Hindlimb muscle (tissue), 1 donor: ENCODE measurements at regions not wholly inside any gene's neighbourhood (a gene's known extent, or its start where the extent isn't known, plus 50 kb on each side); places are given as distances from the start of the nearest gene placed in this dataset.
"Not testable (repeated sequence)": the region's sequence is repeated elsewhere in the genome, so short reads cannot be mapped to it uniquely, and the experiment has no call there.

Source experiments
- DNase-seq: peaks from one replicate; pipeline ENCODE4 v3.0.0-alpha.2; 2013

DNA sequence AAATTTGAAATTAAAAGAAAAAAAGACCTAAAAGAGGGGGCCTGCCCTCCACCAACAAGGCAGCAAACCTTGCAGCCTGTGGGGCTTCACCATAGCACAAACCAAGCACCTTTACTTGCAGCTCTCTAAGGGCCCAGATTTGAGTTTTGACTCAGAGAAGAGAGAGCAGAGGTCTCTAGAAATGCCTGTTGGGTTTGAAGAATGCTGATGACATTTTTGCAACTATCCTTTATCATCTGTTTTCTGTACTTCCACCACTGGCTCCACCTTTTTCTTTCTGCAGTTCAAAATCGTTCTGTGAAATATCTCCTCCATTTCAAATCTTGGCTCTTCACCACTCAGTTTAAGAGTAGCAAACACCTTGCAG lies 83.8 kb upstream of the HMGA2 start:
- DNase-seq, result no peak

DNA sequence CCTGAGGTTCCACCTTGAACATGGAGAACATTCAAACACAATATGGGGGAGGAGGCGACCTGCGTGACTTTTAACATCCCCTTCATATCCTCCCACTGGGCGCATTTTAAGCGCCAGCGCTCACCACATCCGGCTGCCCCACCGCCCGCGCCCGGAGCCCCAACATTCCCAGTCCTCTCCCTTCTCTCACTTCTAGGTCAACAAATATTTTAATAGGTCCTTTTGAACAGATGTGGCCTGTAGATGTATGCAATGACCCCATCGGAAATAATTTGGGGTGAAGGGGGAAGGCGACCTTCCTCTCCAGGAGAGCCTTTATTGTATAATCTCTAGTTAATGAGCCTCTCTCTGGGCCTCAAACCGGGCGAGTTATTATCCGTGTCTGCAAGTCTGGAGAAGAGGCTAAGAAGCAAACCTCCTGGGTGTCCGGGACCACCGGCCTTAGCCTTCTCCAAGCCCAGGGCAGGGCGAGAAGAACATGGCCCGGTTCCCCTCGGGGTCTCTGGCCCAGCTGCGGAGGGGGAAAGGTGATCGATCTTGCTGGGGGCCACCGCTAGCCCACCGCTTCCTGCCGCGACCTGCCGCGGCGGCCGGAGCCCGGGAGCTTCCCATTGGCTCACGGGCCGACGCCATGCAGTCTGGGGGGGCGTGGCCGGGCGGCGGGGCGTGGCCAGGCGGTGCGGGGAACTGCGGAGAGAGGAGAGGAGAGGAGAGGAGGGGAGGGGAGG lies 83.2 kb upstream of the HMGA2 start:
- peak; percentile 83 for DNase-seq

DNA sequence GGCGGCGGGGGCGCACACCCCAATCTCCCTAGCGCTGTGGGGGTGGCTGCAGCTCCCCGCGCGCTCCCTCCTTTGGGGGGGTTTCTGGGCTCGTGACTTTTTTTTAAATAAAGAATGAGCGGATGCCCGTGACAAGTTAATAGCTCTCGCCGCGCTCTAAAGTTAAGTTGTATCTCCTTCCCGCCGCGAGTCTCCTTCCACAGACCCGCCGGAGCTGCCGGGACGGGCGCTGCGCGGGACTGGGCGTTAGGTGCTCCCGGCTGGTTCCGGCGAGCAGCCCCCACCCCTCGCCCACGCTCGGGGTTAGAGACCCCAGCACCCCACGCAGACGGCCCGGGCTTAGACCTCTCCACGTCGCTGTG lies 82.6 kb upstream of the HMGA2 start:
- DNase-seq, result peak; percentile 32

DNA sequence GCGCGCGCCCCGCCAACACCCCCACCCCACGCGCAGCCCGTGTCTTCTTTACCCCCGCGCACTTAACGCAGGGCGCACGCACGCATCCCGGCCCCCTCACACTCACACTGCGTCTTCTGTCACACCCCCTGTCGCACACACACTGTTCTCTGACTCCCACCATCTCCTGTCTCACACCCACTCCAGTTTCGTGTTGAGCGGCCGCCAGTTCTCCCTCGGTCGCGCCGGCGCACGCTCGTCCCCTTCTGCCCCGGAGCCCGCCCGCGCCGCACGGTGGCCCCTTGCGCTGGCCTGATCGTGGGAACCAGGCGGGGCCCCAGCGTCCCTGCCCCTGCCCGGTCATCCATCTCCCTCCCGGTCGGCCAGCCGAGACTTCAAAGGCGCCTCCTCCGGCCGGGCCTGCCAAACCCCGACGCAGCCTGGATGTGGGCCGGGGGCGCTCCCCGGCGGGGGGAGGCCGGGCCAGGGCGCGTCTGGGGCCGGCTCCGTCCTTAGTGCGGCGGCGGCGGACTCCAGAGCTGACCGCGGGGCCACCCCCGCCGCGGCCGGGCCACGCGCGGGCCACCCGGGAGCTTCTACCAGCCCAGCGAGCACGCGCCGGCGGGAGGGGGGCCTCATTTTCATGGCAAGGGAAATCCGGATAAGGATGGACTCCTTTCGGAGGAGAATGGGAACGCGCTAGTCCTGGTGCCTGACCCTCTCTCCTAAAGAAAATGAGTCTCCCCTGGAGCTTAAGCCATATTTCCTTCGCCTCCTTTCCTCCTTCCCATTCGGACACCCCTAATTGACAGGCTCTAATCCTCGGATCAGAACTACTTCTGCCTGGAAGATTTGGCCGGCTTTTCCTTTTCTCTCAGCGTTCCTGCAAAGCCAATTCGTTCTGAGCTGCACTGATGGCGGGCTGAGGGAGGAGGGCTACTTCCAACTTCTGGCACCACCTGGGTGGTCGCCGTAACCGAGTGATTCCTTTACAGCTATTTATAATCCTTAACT lies 82.0 kb upstream of the HMGA2 start:
- DNase-seq, result peak; percentile 57

DNA sequence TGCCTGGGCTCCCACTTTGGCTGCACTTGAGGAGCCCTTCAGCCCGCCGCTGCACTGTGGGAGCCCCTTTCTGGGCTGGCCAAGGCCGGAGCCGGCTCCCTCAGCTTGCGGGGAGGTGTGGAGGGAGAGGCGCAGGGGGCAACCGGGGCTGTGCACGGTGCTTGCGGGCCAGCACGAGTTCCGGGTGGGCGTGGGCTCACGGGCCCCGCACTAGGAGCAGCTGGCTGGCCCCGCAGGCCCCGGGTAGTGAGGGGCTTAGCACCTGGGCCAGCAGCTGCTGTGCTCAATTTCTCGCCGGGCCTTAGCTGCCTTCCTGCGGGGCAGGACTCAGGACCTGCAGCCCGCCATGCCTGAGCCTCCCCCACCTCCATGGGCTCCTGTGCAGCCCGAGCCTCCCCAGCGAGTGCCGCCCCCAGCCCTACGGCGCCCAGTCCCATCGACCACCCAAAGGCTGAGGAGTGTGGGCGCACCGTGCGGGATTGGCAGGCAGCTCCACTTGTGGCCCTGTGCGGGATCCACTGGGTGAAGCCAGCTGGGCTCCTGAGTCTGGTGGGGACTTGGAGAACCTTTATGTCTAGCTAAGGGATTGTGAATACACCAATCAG lies 79.9 kb upstream of the HMGA2 start:
- DNase-seq, result not testable (repeated sequence)

DNA sequence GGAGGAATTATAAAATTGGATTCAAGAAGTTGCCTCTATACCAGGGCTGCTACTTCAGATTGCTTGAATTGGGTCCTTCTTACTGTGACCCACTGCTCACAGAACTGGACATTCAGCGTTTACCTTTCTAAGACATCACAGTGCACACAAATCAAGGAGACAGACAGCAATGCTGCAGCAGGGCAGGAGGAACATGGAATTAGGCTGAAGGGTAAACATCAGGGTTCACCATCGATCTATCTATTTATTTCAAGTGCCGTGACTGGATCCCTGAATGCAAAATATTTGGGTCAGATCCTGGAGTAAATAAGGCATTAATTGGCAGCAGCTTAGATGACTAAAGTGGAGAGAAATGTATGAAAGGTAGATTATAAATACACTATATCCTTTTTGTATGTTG lies 76.9 kb upstream of the HMGA2 start:
- no peak for DNase-seq

DNA sequence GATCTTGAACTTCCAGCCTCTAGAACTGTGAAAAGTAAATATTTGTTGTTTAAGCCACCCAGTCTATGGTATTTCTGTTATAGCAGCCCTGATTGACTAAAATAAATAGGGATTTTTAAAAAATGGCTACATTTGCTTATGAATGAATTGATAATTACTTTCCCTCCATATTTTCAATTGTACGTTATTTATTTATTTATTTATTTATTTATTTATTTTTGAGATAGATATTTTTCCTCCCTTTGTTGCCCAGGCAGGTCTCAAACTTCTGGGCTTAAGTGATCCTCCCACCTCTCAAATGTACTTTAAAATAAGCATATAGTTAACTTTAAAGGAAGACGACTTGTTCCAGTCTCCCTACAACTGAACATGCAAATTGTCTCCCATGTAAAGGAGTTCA lies 76.0 kb upstream of the HMGA2 start:
- DNase-seq, result no peak

DNA sequence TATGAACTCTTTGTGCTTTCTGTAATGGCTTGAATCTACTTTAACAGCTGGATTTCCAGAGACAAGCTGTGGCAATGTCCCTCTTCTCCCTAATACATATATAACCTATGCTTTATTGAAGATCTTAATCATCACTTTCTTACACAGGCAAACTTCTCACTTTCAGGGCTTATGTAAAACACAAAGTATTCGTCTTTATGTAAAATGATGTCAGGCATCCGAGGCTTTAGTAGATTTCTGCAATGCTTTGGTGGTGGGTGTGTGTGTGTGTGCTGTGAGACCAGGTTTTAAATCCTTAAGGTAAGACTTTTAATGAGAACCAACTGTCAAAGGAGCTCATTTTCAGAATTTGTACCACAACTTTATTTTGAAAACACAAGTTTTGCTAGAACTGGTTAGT lies 70.0 kb upstream of the HMGA2 start:
- DNase-seq, result no peak

DNA sequence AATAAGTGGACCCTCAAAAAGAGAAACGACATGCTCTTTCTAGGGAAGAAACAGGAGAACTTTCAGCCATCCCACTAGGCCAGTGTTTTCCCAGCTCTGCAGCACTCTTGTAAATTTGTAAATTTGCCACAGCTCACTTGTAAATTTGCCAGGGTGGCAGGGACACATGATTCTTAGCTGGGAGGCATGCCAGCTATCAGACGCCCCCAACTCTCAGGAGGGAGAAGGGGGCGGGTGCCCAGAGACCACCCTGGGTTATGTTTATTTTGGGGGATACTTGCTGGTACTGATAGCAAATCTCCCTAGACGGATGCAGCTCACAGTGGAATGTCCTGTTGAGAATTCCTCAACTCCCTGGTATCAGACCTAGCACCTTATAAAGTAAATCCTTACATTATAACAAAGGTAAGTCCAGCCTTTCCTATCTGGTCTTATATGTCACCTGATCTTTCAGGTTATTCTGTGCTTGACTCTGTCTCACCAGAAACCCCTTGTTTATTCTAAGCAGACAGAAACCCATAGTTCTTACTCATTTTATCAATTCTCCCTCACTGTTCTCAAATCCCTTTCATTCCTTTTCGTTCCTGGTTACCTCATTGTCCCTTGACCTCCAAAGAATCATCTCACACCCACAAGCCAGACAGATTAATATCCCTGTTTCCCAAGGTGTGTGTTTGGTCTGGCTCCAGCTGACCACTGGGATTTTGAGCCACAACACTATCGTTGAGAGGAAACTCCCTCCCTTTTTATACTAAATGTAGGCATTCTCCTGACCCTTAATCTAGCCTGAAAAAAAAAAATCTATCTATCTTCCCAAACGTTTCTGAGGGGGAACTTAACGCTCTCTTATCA lies 69.3 kb upstream of the HMGA2 start:
- no peak for DNase-seq

DNA sequence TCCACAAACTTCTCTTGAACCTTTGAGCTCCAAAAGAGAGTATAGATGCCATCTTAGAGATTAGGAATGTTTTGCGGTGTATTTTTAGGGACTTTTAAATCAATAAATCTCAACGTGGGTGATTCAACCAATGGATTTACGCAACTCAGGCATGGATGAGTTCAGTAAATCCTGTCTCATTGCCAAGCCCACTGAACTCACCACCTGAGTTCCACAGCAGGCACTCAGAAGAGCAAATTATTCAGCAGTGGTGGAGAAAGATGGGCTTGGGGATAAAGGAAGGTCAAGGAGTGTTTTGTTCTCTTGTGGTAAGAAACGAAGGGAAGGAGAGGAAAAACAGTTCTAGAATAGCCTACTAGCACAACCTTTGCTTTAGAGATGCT lies 68.7 kb upstream of the HMGA2 start:
- no peak for DNase-seq

DNA sequence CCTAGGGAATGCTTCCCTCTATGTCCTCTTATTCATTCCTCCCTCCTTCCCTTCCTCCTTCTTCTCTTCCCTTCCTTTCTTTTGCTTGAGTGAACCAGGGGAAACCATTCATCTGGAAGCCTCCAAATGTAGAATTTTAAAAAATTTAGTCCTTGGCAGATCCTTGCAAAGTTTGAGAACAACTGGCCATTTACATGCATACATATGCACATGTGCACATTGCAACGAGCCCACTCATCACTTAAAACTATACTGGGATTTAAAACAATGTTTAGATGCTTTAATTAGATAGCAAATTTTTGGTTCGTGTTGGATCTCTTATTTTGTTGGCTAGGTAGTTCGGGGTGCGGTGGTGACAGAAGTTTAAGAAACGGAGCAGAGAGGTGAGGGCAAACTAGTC lies 68.0 kb upstream of the HMGA2 start:
- DNase-seq, result no peak

DNA sequence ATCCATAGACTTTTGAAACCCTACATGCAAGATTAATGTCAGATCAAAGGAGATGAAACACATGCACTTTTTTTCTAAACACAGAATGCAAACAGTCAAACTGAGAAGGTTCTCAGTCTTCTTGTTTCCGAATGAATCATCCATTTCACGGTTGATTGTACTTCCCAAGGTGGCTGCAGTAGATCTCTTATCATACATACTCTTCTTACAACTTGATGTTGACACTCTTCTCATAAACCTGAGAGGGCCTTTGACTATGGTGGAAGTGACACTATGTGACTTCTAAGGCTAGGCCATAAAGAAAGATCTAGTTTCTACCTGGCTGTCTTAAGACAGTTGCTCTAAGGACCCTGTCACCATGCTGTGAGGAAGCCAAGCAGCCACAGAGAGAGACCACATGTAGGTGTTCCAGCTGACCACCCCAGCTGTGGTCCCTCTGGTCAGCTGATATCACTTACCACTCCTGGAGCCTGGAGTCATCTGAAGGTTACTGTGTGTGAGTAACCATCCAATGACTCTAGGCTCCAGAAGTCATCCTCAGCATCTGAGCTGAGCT lies 67.2 kb upstream of the HMGA2 start:
- DNase-seq, result no peak

DNA sequence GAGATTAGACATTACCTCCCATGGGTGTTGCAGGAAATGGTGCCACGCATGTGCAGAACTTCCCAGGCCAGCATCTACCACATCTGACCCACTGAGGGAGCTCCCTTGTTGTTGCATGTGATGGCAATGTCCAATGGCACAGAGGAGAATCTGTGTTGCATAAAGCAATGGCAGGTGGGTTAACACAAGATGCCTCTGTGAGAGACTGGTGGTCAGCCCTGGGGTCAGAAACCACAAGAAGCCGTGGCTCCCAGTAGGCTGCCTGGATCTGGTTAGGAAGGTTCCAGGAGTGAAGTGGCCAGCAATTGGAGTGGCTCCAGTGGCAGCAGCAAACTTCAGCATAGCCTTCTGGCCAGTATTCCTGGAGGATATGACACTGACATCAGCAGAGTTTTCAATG lies 65.9 kb upstream of the HMGA2 start:
- DNase-seq, result no peak

DNA sequence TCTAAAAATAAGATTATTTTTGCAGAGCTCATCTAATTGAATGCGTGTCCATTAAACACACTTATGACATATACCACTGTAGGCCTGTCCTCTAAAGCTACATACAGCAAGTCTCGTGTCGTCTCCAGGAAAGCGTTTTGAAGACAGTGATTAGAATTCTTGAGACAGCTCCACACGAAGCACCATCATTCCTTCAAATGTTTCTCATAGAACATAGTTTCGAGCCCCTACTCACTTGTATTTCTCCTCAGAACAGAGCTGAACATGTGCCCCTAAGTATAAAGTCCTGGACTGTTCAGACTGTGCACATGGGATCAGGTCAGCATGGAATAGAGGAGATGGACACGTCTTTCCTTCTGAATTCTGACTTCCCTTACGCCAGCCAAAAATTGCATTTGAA lies 64.5 kb upstream of the HMGA2 start:
- DNase-seq, result no peak

DNA sequence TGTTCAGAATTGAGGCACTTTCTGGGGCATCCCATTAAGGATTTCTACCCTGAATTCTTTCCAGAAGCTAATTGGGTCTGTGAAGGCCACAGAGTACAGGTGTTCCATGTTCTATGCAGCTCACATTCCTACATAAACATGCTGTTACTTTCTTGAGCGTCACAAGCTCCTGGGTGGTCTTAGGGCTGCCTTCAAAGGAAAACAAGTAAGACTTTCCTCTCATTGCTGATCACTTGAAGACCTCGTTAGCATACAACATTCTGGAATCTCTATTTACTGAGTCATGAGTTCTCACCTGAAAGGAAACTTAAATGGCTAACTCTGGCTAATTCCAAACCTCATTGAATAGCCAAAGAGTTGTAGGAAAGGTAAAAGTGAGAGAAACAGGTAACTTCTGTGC lies 63.0 kb upstream of the HMGA2 start:
- no peak for DNase-seq

DNA sequence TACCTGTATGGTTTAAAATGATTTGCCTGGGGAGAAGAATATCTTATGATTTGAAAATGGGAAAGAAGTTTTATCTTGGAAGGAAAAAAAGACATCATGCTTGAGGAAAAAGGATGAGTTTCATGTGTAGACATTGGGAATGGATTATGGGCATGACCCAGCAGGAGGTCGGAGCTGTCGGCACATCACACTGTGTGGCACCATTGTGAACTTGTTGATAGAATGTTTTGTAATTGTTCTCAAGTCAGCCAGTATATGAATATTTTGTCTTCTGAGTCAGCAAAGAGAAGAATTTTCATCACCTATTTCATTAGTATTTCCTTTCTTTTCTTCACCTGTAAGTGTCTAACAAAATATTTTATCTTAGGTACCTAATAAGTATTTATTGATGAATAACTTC lies 60.0 kb upstream of the HMGA2 start:
- DNase-seq, result no peak

DNA sequence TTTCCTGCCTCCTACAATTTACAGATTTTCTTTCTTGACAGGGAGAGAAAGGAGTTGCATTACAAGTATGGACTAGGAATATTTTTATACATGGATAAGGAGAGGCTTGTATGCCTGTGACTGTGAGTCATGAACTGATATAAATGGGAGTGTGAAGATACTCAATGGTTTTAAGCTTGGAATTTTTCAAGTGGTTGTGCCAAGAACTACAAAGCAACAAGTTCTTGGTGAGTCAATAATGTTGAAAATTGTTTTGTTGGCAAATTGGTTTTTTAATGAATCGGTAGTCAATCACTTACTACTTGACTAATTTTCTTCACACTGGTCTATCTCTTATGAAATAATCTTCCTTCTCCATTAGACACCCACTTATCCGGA lies 58.9 kb upstream of the HMGA2 start:
- no peak for DNase-seq

DNA sequence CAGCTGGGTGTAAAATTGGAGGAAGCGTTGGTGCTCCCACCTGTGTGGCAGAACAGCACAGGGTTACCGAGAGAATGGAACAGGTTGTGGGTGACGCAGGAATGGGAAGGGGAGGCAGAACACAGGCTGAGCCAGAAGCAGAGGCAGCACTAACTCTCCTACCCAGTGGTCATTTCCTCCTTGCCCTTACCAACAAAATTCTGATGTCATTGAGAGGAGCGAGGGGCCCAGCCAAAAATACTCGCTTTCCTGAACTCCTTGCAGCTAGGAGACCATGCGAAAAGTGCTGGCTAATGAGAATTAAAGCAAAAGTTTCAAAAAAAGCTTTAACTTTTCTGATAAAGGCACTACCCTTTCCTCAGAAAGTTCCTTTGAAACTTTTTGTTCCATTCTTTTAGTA lies 54.4 kb upstream of the HMGA2 start:
- no peak for DNase-seq
